GM23338 (cell line): ENCODE measurements at regions not wholly inside any gene's neighbourhood (a gene's known extent, or its start where the extent isn't known, plus 50 kb on each side); places are given as distances from the start of the nearest gene placed in this dataset.
"Not testable (repeated sequence)": the region's sequence is repeated elsewhere in the genome, so short reads cannot be mapped to it uniquely, and the experiment has no call there.

Source experiments
- ATAC-seq: fragments of 200-7000 bp; cut with Tn5 transposase; 3 replicates; pipeline ENCODE4 v1.9.1; 2020
- DNase-seq: peaks from one replicate; pipeline ENCODE4 v3.0.0-alpha.2; 2015; ENCODE audit warnings: low spot score
- H2AFZ ChIP-seq: fragments of 200-600 bp; sonication (generic); 2 replicates; pipeline ENCODE4 v1.8.0; 2016; ENCODE audit warnings: antibody characterized with exemption, mild to moderate bottlenecking, moderate library complexity
- H3F3A ChIP-seq: fragments of 200-600 bp; sonication (generic); replicated peaks from 2 replicates; pipeline ENCODE4 v1.8.0; 2017; ENCODE audit warnings: antibody characterized with exemption, mixed run types, low read depth
- H3K27ac ChIP-seq: fragments of 200-600 bp; sonication (generic); 2 replicates; pipeline ENCODE4 v1.6.1; 2016; ENCODE audit warnings: low read depth
- H3K27me3 ChIP-seq: fragments of 200-600 bp; sonication (generic); 2 replicates; pipeline ENCODE4 v1.8.0; 2016; ENCODE audit warnings: mild to moderate bottlenecking, mixed run types, moderate library complexity; ENCODE audit not compliant: insufficient read depth
- H3K36me3 ChIP-seq: fragments of 200-600 bp; sonication (generic); 2 replicates; pipeline ENCODE4 v1.8.0; 2016; ENCODE audit warnings: mild to moderate bottlenecking; ENCODE audit not compliant: insufficient read depth
- H3K4me1 ChIP-seq: fragments of 200-600 bp; sonication (generic); 2 replicates; pipeline ENCODE4 v1.8.0; 2016; ENCODE audit warnings: mild to moderate bottlenecking, moderate library complexity; ENCODE audit not compliant: insufficient read depth
- H3K4me2 ChIP-seq: fragments of 200-600 bp; sonication (generic); 2 replicates; pipeline ENCODE4 v1.7.1; 2017; ENCODE audit warnings: mixed run types
- H3K4me3 ChIP-seq: fragments of 200-600 bp; sonication (generic); 2 replicates; pipeline ENCODE4 v1.6.1; 2016; ENCODE audit warnings: mixed run types
- H3K79me2 ChIP-seq: fragments of 200-600 bp; sonication (generic); replicated peaks from 2 replicates; pipeline ENCODE4 v1.8.0; 2017; ENCODE audit warnings: mild to moderate bottlenecking; ENCODE audit not compliant: insufficient read depth
- H3K9me2 ChIP-seq: fragments of 200-600 bp; sonication (generic); 2 replicates; pipeline ENCODE4 v1.8.0; 2017; ENCODE audit not compliant: insufficient read depth
- H4K20me1 ChIP-seq: fragments of 200-600 bp; sonication (generic); replicated peaks from 2 replicates; pipeline ENCODE4 v1.8.0; 2017; ENCODE audit warnings: mild to moderate bottlenecking; ENCODE audit not compliant: insufficient read depth
- H3K27ac Mint-ChIP-seq: 2 replicates; pipeline ENCODE4 v1.8.0; 2020; ENCODE audit warnings: inconsistent platforms, mild to moderate bottlenecking, moderate library complexity, mixed read lengths
- H3K27me3 Mint-ChIP-seq: 3 replicates; pipeline ENCODE4 v1.8.0; 2022; ENCODE audit warnings: low read depth, mild to moderate bottlenecking, moderate library complexity, mixed read lengths, inconsistent platforms; ENCODE audit not compliant: insufficient read depth, poor library complexity
- H3K36me3 Mint-ChIP-seq: 3 replicates; pipeline ENCODE4 v1.8.0; 2021; ENCODE audit warnings: low read depth, mild to moderate bottlenecking, inconsistent platforms, moderate library complexity, mixed read lengths
- H3K4me1 Mint-ChIP-seq: 3 replicates; pipeline ENCODE4 v1.8.0; 2020; ENCODE audit warnings: mild to moderate bottlenecking, inconsistent platforms, mixed read lengths
- H3K4me3 Mint-ChIP-seq: 3 replicates; pipeline ENCODE4 v1.8.0; 2021; ENCODE audit warnings: moderate library complexity, mild to moderate bottlenecking, inconsistent platforms, mixed read lengths
- H3K9me3 Mint-ChIP-seq: 3 replicates; pipeline ENCODE4 v1.8.0; 2020; ENCODE audit warnings: moderate library complexity, mild to moderate bottlenecking, inconsistent platforms, mixed read lengths
- CTCF ChIP-seq, 2 experiments: fragments of 200-600 bp in 1 of 2; sonication (generic) in 1 of 2; conservative IDR thresholded peaks; 2 replicates each; pipeline versions ENCODE4 v1.5.1 to v1.6.1; 2016 to 2017; ENCODE audit warnings: antibody characterized with exemption in 2 of 2, low read depth in 2 of 2, mild to moderate bottlenecking in 2 of 2, moderate library complexity in 1 of 2
- ETS1 ChIP-seq: IDR thresholded peaks from 2 replicates; pipeline ENCODE4 v1.6.1; 2016; ENCODE audit warnings: antibody characterized with exemption
- EZH2 ChIP-seq: fragments of 200-600 bp; sonication (generic); IDR thresholded peaks from one replicate; pipeline ENCODE4 v1.8.0; 2017; ENCODE audit warnings: antibody characterized with exemption, mild to moderate bottlenecking, low read depth; ENCODE audit not compliant: unreplicated experiment
- EZH2phosphoT487 ChIP-seq: fragments of 200-600 bp; sonication (generic); IDR thresholded peaks from one replicate; pipeline ENCODE4 v1.8.1; 2018; ENCODE audit warnings: antibody characterized with exemption; ENCODE audit not compliant: unreplicated experiment
- NANOG ChIP-seq: IDR thresholded peaks from 2 replicates; pipeline ENCODE4 v1.6.1; 2016; ENCODE audit warnings: antibody characterized with exemption, borderline replicate concordance
- REST ChIP-seq: IDR thresholded peaks from one replicate; pipeline ENCODE4 v1.6.1; 2018; ENCODE audit warnings: antibody characterized with exemption; ENCODE audit not compliant: unreplicated experiment
- ZNF114 ChIP-seq: fragments of 250-450 bp; sonication (Bioruptor Pico); IDR thresholded peaks from 2 replicates; pipeline ENCODE4 v1.5.0; 2020; ENCODE audit warnings: mild to moderate bottlenecking, moderate library complexity

GRCh38 chr7:86985342-86985741 lies 74.1 kb downstream of the ELAPOR2 start:
- H3K27ac Mint-ChIP-seq, result not testable (repeated sequence)
- peaks cover 46% of the 10 kb centered on the region; the same call in 2 of the 3 replicates for H3K36me3 Mint-ChIP-seq

GRCh38 chr7:86983654-86984053 lies 75.8 kb downstream of the ELAPOR2 start:
- not testable (repeated sequence) for H3K27me3 ChIP-seq, H3K4me3 ChIP-seq, H3K4me1 ChIP-seq, ATAC-seq, H3K36me3 ChIP-seq, H3K4me2 ChIP-seq, H2AFZ ChIP-seq, H3K27me3 Mint-ChIP-seq, H3K4me1 Mint-ChIP-seq, H3K27ac ChIP-seq, H3K4me3 Mint-ChIP-seq, H3K9me2 ChIP-seq, H3K27ac Mint-ChIP-seq, DNase-seq, H3F3A ChIP-seq, H4K20me1 ChIP-seq
- Mint-ChIP-seq H3K36me3 (peaks cover 46% of the 10 kb centered on the region; the same call in 2 of the 3 replicates), H3K9me3 (peaks cover 33% of the 10 kb centered on the region)
- H3K79me2 ChIP-seq, result peaks cover 89% of the 10 kb centered on the region

More at GRCh38 chr7:86985342-86985741, 74.1 kb downstream of the ELAPOR2 start:
- not testable (repeated sequence) for H2AFZ ChIP-seq, ATAC-seq, H3K9me2 ChIP-seq, H3K4me2 ChIP-seq, H3K27me3 ChIP-seq, H3K36me3 ChIP-seq, H3K27me3 Mint-ChIP-seq, H3K27ac ChIP-seq, H3K4me3 Mint-ChIP-seq, H4K20me1 ChIP-seq, DNase-seq, H3K4me1 ChIP-seq, H3K4me3 ChIP-seq, H3K4me1 Mint-ChIP-seq, H3F3A ChIP-seq
- peaks cover 89% of the 10 kb centered on the region for H3K79me2 ChIP-seq
- peaks cover 33% of the 10 kb centered on the region for H3K9me3 Mint-ChIP-seq

- H3K4me3 Mint-ChIP-seq, H3K4me1 ChIP-seq, H2AFZ ChIP-seq, DNase-seq, H4K20me1 ChIP-seq, H3K4me3 ChIP-seq, H3K36me3 ChIP-seq, ATAC-seq, H3K9me2 ChIP-seq, H3K4me1 Mint-ChIP-seq, H3K4me2 ChIP-seq, H3K27me3 Mint-ChIP-seq, H3K27me3 ChIP-seq, H3K27ac ChIP-seq, H3F3A ChIP-seq, H3K27ac Mint-ChIP-seq: not testable (repeated sequence)
- H3K79me2 ChIP-seq, result peaks cover 89% of the 10 kb centered on the region
- Mint-ChIP-seq H3K36me3 (peaks cover 38% of the 10 kb centered on the region; the same call in 2 of the 3 replicates), H3K9me3 (peaks cover 23% of the 10 kb centered on the region)
Measured at GRCh38 chr7:86981937-86982336, 77.5 kb downstream of the ELAPOR2 start.

- H3K36me3 ChIP-seq, result no peaks in the 10 kb centered on the region; the same call in 1 of the 2 replicates
- peaks cover 22% of the 10 kb centered on the region for H3K9me3 Mint-ChIP-seq
- H3K27me3 ChIP-seq, result no peaks in the 10 kb centered on the region
- H3K27ac Mint-ChIP-seq, result peak overlapping the region; percentile 1; the same call in 1 of the 2 replicates
- H3K27ac ChIP-seq, result no peak overlapping the region
- H3K79me2 ChIP-seq, result peaks cover 92% of the 10 kb centered on the region
- peaks cover 1% of the 10 kb centered on the region; the same call in 1 of the 2 replicates for H3K4me1 ChIP-seq
- no peak overlapping the region for H2AFZ ChIP-seq
- no peaks in the 10 kb centered on the region for H3F3A ChIP-seq
- H4K20me1 ChIP-seq, result peaks cover 5% of the 10 kb centered on the region; the same call in 1 of the 2 replicates
- no peak overlapping the region for H3K4me3 ChIP-seq
- peaks cover 6% of the 10 kb centered on the region; the same call in 1 of the 2 replicates for H3K9me2 ChIP-seq
- peaks cover 2% of the 10 kb centered on the region for H3K27me3 Mint-ChIP-seq
- peaks cover 11% of the 10 kb centered on the region for H3K4me1 Mint-ChIP-seq
- peaks cover 36% of the 10 kb centered on the region; the same call in 2 of the 3 replicates for H3K36me3 Mint-ChIP-seq
- no peak overlapping the region for H3K4me2 ChIP-seq
- ATAC-seq (no peak), DNase-seq (no peak)
- H3K4me3 Mint-ChIP-seq, result no peak overlapping the region
- TF ChIP-seq CTCF (conservative IDR thresholded peaks at IDR 0.05; ENCODE audit: low read depth in 2 of 2), result no peak
- no peak for TF ChIP-seq EZH2
- no peak for TF ChIP-seq ZNF114 (CRISPR knock-in tag)
- TF ChIP-seq NANOG, result no peak
- TF ChIP-seq EZH2phosphoT487, result no peak
- TF ChIP-seq REST, result no peak
- no peak for TF ChIP-seq ETS1
Measured at GRCh38 chr7:86981127-86981526, 78.3 kb downstream of the ELAPOR2 start.
